Panc1 (cell line): ENCODE measurements at regions not wholly inside any gene's neighbourhood (a gene's known extent, or its start where the extent isn't known, plus 50 kb on each side); places are given as distances from the start of the nearest gene placed in this dataset.

Experiments
- ATAC-seq: fragments of 200-7000 bp; cut with Tn5 transposase; 2 replicates; pipeline ENCODE4 v1.9.1; 2020; ENCODE audit warnings: mild to moderate bottlenecking, moderate library complexity
- BruUV-seq: library from RNA; stranded (reverse); fragments of 400-500 nt; replicated peaks from 2 replicates; lab custom pipeline; 2021; lab: Mats Ljungman, UMichigan
- CTCF ChIA-PET: fragments of 300-600 bp; sonication (Branson Sonifier 250); formaldehyde crosslinking; loops from one replicate; lab custom pipeline; 2022; ENCODE audit warnings: antibody characterized with exemption; lab: Charles Lee
- POLR2A ChIA-PET: fragments of 300-600 bp; sonication (Branson Sonifier 250); formaldehyde crosslinking; loops from one replicate; lab custom pipeline; 2022; ENCODE audit warnings: antibody characterized with exemption; lab: Charles Lee
- DNase-seq: peaks from one replicate; pipeline ENCODE4 v3.0.0-alpha.2; 2010; ENCODE audit warnings: low read depth, low spot score
- H3K27ac ChIP-seq: 2 replicates; pipeline ENCODE4 v1.5.1; 2011; ENCODE audit warnings: mild to moderate bottlenecking, low read length, inconsistent platforms
- H3K27me3 ChIP-seq: fragments of 200-500 bp; sonication (Bioruptor generic); 2 replicates; pipeline ENCODE4 v1.6.0; 2014; ENCODE audit warnings: low read length, inconsistent platforms; ENCODE audit not compliant: control insufficient read depth, insufficient read depth
- H3K36me3 ChIP-seq: fragments of 200-500 bp; sonication (Bioruptor generic); 2 replicates; pipeline ENCODE4 v1.5.1; 2014; ENCODE audit warnings: inconsistent platforms, mild to moderate bottlenecking, low read length, moderate library complexity; ENCODE audit not compliant: control insufficient read depth, insufficient read depth
- H3K4me1 ChIP-seq: 2 replicates; pipeline ENCODE4 v1.5.1; 2011; ENCODE audit warnings: inconsistent platforms, mild to moderate bottlenecking, low read length, moderate library complexity; ENCODE audit not compliant: control insufficient read depth, insufficient read depth
- H3K4me3 ChIP-seq, 2 experiments: 2 replicates each; pipeline ENCODE4 v1.5.1; 2011 to 2012; ENCODE audit warnings: low read depth in 2 of 2, low read length in 2 of 2, mild to moderate bottlenecking in 2 of 2, inconsistent platforms in 1 of 2, moderate library complexity in 1 of 2
- H3K9me3 ChIP-seq: fragments of 200-500 bp; sonication (Bioruptor generic); 2 replicates; pipeline ENCODE4 v1.5.1; 2014; ENCODE audit warnings: low read depth, mild to moderate bottlenecking, inconsistent platforms, low read length, moderate library complexity; ENCODE audit not compliant: control insufficient read depth, insufficient read depth
- POLR2AphosphoS5 ChIP-seq: IDR thresholded peaks from 2 replicates; pipeline ENCODE4 v1.6.1; 2012; ENCODE audit warnings: mild to moderate bottlenecking, low read depth, low read length, moderate library complexity
- SIN3A ChIP-seq: IDR thresholded peaks from 2 replicates; pipeline ENCODE4 v1.6.1; 2012; ENCODE audit warnings: low read depth, mild to moderate bottlenecking, low read length, moderate library complexity, borderline replicate concordance; ENCODE audit not compliant: insufficient read depth
- TCF7L2 ChIP-seq: IDR thresholded peaks from 2 replicates; pipeline ENCODE4 v1.6.1; 2011; ENCODE audit warnings: mild to moderate bottlenecking, low read depth, low read length, inconsistent platforms
- in situ Hi-C: cut with HindIII; loops from 2 replicates; pipeline ENCODE4 v1.10.0; 2016; ENCODE audit warnings: low sequenced_read_pairs, low pct_unique_long_range_greater_than_20kb
- intact Hi-C: fragments of 100-400 bp; cut with micrococcal nuclease; formaldehyde crosslinking; loops from one replicate; pipeline ENCODE4 v1.10.0; 2022; ENCODE audit not compliant: unreplicated experiment
- TF ChIP-seq, protein P1 (sequence below), 2 experiments: IDR thresholded peaks; 2 replicates each; pipeline ENCODE4 v1.6.1; 2011 to 2012; ENCODE audit warnings: low read depth in 2 of 2, control low read depth in 1 of 2, low read length in 1 of 2, mild to moderate bottlenecking in 1 of 2, moderate library complexity in 1 of 2; ENCODE audit not compliant: insufficient read depth in 1 of 2
- TF ChIP-seq, protein P2 (sequence below): fragments of 450-650 bp; IDR thresholded peaks from 2 replicates; pipeline ENCODE4 v1.5.1; 2017; ENCODE audit warnings: mild to moderate bottlenecking

DNA sequence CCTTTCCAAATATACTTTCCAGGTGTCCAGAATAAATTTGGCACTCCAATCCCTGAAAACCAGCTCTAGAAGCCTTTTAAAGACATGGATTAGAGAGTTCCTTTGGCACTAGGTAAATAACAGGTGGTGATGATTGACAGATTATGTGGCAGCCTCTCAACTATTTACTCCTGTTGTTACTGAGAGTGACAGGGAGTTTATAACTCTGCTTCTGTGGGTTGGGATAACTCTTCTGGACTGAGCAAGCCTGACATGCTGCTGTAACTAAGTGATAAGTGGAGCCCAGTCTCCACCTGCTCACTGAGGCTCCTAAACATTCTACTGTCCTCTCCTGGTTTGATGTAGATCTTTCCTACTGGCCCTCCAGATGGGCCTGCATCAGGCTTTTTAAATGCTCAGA is 693.2 kb upstream of the FTMT start:
- intact Hi-C loops (no loop called here), in situ Hi-C loops (no loop called here)
- Histone ChIP-seq H3K4me1 (no peaks in the 10 kb centered on the region), H3K36me3 (no peaks in the 10 kb centered on the region), H3K9me3 (no peaks in the 10 kb centered on the region), H3K27me3 (no peaks in the 10 kb centered on the region), H3K4me3 (no peak overlapping the region), H3K27ac (no peak overlapping the region)
- ChIA-PET CTCF (no interaction called here), POLR2A (no interaction called here)
- ATAC-seq: no peak
- TF ChIP-seq SIN3A: no peak
- TF ChIP-seq, protein P1, sequence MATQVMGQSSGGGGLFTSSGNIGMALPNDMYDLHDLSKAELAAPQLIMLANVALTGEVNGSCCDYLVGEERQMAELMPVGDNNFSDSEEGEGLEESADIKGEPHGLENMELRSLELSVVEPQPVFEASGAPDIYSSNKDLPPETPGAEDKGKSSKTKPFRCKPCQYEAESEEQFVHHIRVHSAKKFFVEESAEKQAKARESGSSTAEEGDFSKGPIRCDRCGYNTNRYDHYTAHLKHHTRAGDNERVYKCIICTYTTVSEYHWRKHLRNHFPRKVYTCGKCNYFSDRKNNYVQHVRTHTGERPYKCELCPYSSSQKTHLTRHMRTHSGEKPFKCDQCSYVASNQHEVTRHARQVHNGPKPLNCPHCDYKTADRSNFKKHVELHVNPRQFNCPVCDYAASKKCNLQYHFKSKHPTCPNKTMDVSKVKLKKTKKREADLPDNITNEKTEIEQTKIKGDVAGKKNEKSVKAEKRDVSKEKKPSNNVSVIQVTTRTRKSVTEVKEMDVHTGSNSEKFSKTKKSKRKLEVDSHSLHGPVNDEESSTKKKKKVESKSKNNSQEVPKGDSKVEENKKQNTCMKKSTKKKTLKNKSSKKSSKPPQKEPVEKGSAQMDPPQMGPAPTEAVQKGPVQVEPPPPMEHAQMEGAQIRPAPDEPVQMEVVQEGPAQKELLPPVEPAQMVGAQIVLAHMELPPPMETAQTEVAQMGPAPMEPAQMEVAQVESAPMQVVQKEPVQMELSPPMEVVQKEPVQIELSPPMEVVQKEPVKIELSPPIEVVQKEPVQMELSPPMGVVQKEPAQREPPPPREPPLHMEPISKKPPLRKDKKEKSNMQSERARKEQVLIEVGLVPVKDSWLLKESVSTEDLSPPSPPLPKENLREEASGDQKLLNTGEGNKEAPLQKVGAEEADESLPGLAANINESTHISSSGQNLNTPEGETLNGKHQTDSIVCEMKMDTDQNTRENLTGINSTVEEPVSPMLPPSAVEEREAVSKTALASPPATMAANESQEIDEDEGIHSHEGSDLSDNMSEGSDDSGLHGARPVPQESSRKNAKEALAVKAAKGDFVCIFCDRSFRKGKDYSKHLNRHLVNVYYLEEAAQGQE (IDR thresholded peaks at IDR 0.05; ENCODE audit: insufficient read depth in 1 of 2, low read depth in 2 of 2, low read length in 1 of 2): no peak
- TF ChIP-seq, protein P2, sequence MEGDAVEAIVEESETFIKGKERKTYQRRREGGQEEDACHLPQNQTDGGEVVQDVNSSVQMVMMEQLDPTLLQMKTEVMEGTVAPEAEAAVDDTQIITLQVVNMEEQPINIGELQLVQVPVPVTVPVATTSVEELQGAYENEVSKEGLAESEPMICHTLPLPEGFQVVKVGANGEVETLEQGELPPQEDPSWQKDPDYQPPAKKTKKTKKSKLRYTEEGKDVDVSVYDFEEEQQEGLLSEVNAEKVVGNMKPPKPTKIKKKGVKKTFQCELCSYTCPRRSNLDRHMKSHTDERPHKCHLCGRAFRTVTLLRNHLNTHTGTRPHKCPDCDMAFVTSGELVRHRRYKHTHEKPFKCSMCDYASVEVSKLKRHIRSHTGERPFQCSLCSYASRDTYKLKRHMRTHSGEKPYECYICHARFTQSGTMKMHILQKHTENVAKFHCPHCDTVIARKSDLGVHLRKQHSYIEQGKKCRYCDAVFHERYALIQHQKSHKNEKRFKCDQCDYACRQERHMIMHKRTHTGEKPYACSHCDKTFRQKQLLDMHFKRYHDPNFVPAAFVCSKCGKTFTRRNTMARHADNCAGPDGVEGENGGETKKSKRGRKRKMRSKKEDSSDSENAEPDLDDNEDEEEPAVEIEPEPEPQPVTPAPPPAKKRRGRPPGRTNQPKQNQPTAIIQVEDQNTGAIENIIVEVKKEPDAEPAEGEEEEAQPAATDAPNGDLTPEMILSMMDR: no peak
- TF ChIP-seq POLR2AphosphoS5: no peak
- TF ChIP-seq TCF7L2: no peak
- no TSS peak for BruUV-seq
- DNase-seq: no peak

DNA sequence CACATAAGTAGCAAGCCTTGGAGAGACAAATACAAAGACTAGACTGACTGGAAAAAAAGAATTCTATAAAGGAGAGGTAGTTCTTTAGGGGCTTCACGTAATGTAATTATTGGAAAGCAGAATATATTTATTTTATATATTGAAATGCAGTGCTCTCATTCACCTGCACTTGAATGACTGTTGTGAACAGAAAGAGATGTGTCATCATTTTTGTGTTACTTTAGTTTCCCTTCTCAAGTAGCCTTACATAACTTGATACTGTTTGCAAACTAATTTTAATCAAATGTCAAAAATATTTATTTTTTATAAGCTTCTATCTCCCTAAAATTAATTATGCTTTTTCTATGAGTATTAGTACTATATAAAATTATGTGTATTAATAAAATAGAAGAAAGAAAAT is 691.1 kb upstream of the FTMT start:
- ATAC-seq: no peak
- H3K4me1 ChIP-seq: no peaks in the 10 kb centered on the region
- in situ Hi-C loops (no loop called here), intact Hi-C loops (no loop called here)
- no peak overlapping the region for H3K4me3 ChIP-seq
- no peaks in the 10 kb centered on the region for H3K36me3 ChIP-seq
- no TSS peak for BruUV-seq
- ChIA-PET CTCF (no interaction called here), POLR2A (no interaction called here)
- H3K27me3 ChIP-seq: no peaks in the 10 kb centered on the region
- H3K27ac ChIP-seq: no peak overlapping the region
- TF ChIP-seq, protein P1 (IDR thresholded peaks at IDR 0.05; ENCODE audit: insufficient read depth in 1 of 2, low read depth in 2 of 2, low read length in 1 of 2): no peak
- no peaks in the 10 kb centered on the region for H3K9me3 ChIP-seq
- DNase-seq: no peak
